ENCODE measurements at regions not wholly inside any gene's neighbourhood (a gene's known extent, or its start where the extent isn't known, plus 50 kb on each side); places are given as distances from the start of the nearest gene placed in this dataset.

- no peak overlapping the region for H3K4me3 ChIP-seq (ENCODE audit: low read depth, low read length)
- ChIA-PET CTCF (no interaction called here), POLR2A (no interaction called here)
- DNase-seq (ENCODE audit: low read depth, low spot score), result no peak
- TF ChIP-seq CTCF (IDR thresholded peaks at IDR 0.05; ENCODE audit: insufficient read depth, low read length, missing control alignments), result no peak
Observed at GRCh38 chr10:128892005-128892404, 575.0 kb upstream of the MGMT start.

- ChIA-PET POLR2A (no interaction called here), CTCF (no interaction called here)
- no peak for DNase-seq (ENCODE audit: low read depth, low spot score)
- no peak for TF ChIP-seq CTCF (IDR thresholded peaks at IDR 0.05; ENCODE audit: insufficient read depth, low read length, missing control alignments)
- H3K4me3 ChIP-seq (ENCODE audit: low read depth, low read length), result no peak overlapping the region
Observed at GRCh38 chr10:128894641-128895040, 572.4 kb upstream of the MGMT start.

DNA sequence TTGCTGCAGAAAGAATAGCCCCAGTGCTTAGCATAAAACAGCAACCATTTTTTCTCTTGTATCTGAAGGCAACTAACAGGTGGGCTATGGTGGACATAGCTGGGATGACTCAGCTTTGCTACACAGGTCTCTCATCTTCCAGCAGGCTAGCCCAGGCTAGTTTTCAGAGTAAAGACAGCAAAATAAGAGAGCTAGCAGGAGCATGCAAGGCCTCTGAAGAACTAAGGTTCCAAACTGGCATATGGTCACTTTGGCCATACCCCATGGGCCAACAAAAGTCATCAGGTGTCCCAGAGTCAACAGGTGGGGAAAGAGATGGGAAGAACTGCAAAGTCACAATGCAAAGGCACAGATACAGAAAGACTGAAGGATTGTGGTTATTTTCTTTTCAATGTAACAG is 571.6 kb upstream of the MGMT start:
- POLR2A ChIA-PET, result no interaction called here
- TF ChIP-seq CTCF (IDR thresholded peaks at IDR 0.05; ENCODE audit: insufficient read depth, low read length, missing control alignments), result no peak
- CTCF ChIA-PET, result no interaction called here
- no peak for DNase-seq (ENCODE audit: low read depth, low spot score)
- H3K4me3 ChIP-seq (ENCODE audit: low read depth, low read length), result no peak overlapping the region

DNA sequence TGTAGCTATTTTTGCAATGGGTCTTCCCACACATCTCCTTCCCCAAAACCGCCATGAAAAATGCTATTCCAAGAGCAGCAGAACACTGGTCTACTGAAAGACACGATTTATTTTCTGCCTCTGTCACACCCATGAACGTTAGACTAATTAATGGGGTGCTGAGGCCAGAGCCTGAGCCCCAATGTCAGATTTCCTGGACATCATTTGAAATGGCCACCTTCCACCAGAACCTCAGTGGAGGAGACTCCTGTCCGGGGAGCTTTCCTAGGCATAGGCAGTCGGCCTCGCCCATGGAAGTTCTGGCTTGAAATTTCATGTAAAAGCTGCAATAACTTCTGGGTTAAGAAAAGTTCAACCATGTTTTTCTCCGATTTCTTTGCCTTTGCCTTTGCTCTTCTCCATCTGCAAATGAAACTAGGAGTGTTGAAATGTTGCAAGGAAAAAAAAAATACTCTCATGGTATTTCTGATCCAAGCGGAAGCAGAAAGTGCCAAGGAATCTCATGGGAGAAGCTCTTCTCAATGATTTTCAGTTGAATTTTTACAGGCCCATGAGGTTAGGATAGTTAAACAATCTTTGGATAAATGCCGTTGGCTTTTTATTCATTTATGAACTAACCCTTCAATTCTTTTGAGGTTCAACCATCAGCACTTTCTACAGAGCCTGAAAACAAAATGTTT is 570.8 kb upstream of the MGMT start:
- DNase-seq (ENCODE audit: low read depth, low spot score), result no peak
- H3K4me3 ChIP-seq (ENCODE audit: low read depth, low read length), result no peak overlapping the region
- ChIA-PET CTCF (no interaction called here), POLR2A (no interaction called here)
- no peak for TF ChIP-seq CTCF (IDR thresholded peaks at IDR 0.05; ENCODE audit: insufficient read depth, low read length, missing control alignments)

GRCh38 chr10:128896963-128897362 is 570.1 kb upstream of the MGMT start:
- ChIA-PET POLR2A (no interaction called here), CTCF (no interaction called here)
- DNase-seq (ENCODE audit: low read depth, low spot score), result no peak
- TF ChIP-seq CTCF (IDR thresholded peaks at IDR 0.05; ENCODE audit: insufficient read depth, low read length, missing control alignments), result no peak
- H3K4me3 ChIP-seq (ENCODE audit: low read depth, low read length), result no peak overlapping the region

DNA sequence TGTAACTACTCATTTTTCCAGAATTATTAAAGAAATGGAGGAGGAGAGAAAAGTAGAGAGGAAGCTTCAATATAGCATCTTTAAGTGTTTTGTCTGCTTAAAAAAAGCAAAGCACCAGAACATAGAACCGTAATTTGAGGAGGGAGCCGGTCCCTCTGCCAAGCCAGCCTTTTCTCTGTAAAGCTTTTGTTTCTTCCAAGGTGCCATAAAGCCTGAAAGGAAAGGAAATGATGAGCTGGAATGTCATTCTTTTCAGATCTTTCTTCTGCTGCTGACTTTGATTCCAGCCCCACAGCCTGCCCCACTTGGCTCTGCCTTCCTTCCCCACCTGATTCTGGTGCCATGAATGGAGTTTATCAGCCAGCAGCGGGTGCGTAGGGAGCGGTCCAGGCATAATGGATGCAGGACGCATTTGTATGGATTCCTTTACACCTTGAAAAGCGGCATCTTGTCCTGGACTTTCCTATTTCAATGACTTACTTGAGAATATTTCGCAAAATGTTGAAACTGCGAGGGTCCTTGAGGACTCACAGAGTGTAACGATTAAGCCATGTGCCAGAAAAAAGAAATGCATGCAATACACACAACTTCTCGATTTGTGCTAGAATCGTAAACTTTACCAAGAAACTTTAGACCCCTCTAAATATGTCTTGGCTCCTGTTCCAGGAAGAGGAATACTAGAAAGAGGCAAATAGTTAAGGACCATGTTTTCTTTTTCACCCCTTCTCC is 569.5 kb upstream of the MGMT start:
- no peak overlapping the region for H3K4me3 ChIP-seq (ENCODE audit: low read depth, low read length)
- no peak for TF ChIP-seq CTCF (IDR thresholded peaks at IDR 0.05; ENCODE audit: insufficient read depth, low read length, missing control alignments)
- ChIA-PET POLR2A (no interaction called here), CTCF (no interaction called here)
- no peak for DNase-seq (ENCODE audit: low read depth, low spot score)
